Lung microvascular endothelial cell (primary cell): ENCODE measurements at regions not wholly inside any gene's neighbourhood (a gene's known extent, or its start where the extent isn't known, plus 50 kb on each side); places are given as distances from the start of the nearest gene placed in this dataset.

Experiments
- DNase-seq, 2 donors: peaks; one replicate each; pipeline versions ENCODE4 v3.0.0 to v3.0.0-alpha.2; 2010; ENCODE audit warnings: low read depth in 2 of 2

GRCh38 chr10:90975096-90975495 is 54.2 kb upstream of the ANKRD1 start:
- DNase-seq: no peak

GRCh38 chr10:90977162-90977854 is 56.4 kb upstream of the ANKRD1 start:
- DNase-seq: no peak

GRCh38 chr10:90977855-90978486 is 57.1 kb upstream of the ANKRD1 start:
- no peak for DNase-seq

- DNase-seq: no peak
Measured at GRCh38 chr10:90982406-90983008, 61.6 kb upstream of the ANKRD1 start.

GRCh38 chr10:90983914-90984549 is 63.1 kb upstream of the ANKRD1 start:
- DNase-seq: no peak

GRCh38 chr10:90984898-90985297 is 64.0 kb upstream of the ANKRD1 start:
- DNase-seq: no peak

- no peak for DNase-seq
Measured at GRCh38 chr10:90985321-90985933, 64.5 kb upstream of the ANKRD1 start.

- no peak for DNase-seq
Measured at GRCh38 chr10:90986136-90986760, 65.4 kb upstream of the ANKRD1 start.

GRCh38 chr10:90986870-90987269 is 66.0 kb upstream of the ANKRD1 start:
- no peak for DNase-seq

GRCh38 chr10:90987383-90987782 is 66.5 kb upstream of the ANKRD1 start:
- DNase-seq: no peak

GRCh38 chr10:90988024-90988423 is 67.1 kb upstream of the ANKRD1 start:
- no peak for DNase-seq

- DNase-seq: no peak
Measured at GRCh38 chr10:90988802-90989201, 67.9 kb upstream of the ANKRD1 start.

GRCh38 chr10:90989378-90989777 is 68.5 kb upstream of the ANKRD1 start:
- no peak for DNase-seq

GRCh38 chr10:90992462-90992861 is 71.6 kb upstream of the ANKRD1 start:
- DNase-seq: no peak

GRCh38 chr10:90993340-90993739 is 72.5 kb upstream of the ANKRD1 start:
- DNase-seq: no peak

- no peak for DNase-seq
Measured at GRCh38 chr10:90997670-90998069, 76.8 kb upstream of the ANKRD1 start.

GRCh38 chr10:90998733-90999511 is 78.0 kb upstream of the ANKRD1 start:
- no peak for DNase-seq

- DNase-seq: no peak
Measured at GRCh38 chr10:90999512-91000172, 78.8 kb upstream of the ANKRD1 start.

GRCh38 chr10:91000470-91000869 is 79.6 kb upstream of the ANKRD1 start:
- DNase-seq: no peak

- DNase-seq: no peak
Measured at GRCh38 chr10:91000985-91001384, 80.1 kb upstream of the ANKRD1 start.
